HCT116 (cell line): ENCODE measurements at regions not wholly inside any gene's neighbourhood (a gene's known extent, or its start where the extent isn't known, plus 50 kb on each side); places are given as distances from the start of the nearest gene placed in this dataset.

Experiments
- ATAC-seq: fragments of 200-7000 bp; cut with Tn5 transposase; 2 replicates; pipeline ENCODE4 v1.9.1; 2020; ENCODE audit warnings: mild to moderate bottlenecking, moderate library complexity
- BruUV-seq: library from RNA; stranded (reverse); fragments of 400-500 nt; replicated peaks from 2 replicates; lab custom pipeline; 2021; lab: Mats Ljungman, UMichigan
- CTCF ChIA-PET: fragments of 300-600 bp; sonication (Branson Sonifier 250); formaldehyde crosslinking; loops from one replicate; lab custom pipeline; 2021; ENCODE audit warnings: antibody characterized with exemption; lab: Charles Lee
- POLR2A ChIA-PET: fragments of 300-600, 350-600 bp; sonication (Branson Sonifier 250); formaldehyde crosslinking; loops from one replicate; lab custom pipeline; 2021; ENCODE audit warnings: antibody characterized with exemption; lab: Charles Lee
- RAD21 ChIA-PET, 2 experiments: fragments of 300-600 bp; sonication (Branson Sonifier 250); formaldehyde crosslinking; loops; one replicate each; lab custom pipeline; 2023; ENCODE audit warnings: low total read pairs in 2 of 2; ENCODE audit not compliant: uncharacterized antibody in 2 of 2, unreplicated experiment in 2 of 2, low non-redundant PET in 1 of 2; lab: Charles Lee
- DNase-seq: peaks from one replicate; pipeline ENCODE4 v3.0.0-alpha.2; 2010; ENCODE audit warnings: low read depth, low spot score
- H2AFZ ChIP-seq: fragments of 200-600 bp; shearing (Covaris generic), sonication (generic); 2 replicates; pipeline ENCODE4 v1.6.1; 2017; ENCODE audit warnings: low read depth, mixed run types, mixed read lengths, antibody characterized with exemption, low read length; ENCODE audit not compliant: poor library complexity, severe bottlenecking
- H3K27ac ChIP-seq: 2 replicates; pipeline ENCODE4 v1.5.1; 2012; ENCODE audit warnings: low read depth, low read length
- H3K27me3 ChIP-seq: fragments of 200-600 bp; sonication (generic); 2 replicates; pipeline ENCODE4 v1.6.1; 2016; ENCODE audit warnings: mixed run types, low read length, mixed read lengths; ENCODE audit not compliant: insufficient read depth
- H3K36me3 ChIP-seq, 2 experiments: fragments of 200-500 bp in 1 of 2; fragments of 200-600 bp in 1 of 2; sonication (Bioruptor generic) in 1 of 2; sonication (generic) in 1 of 2; 2 replicates each; pipeline versions ENCODE4 v1.5.1 to v1.6.1; 2014 to 2016; ENCODE audit warnings: low read length in 2 of 2, inconsistent platforms in 1 of 2, mixed read lengths in 1 of 2, mixed run types in 1 of 2; ENCODE audit not compliant: insufficient read depth in 2 of 2, control insufficient read depth in 1 of 2
- H3K4me1 ChIP-seq, 2 experiments: fragments of 200-600 bp in 1 of 2; sonication (generic) in 1 of 2; 2 replicates each; pipeline versions ENCODE4 v1.5.1 to v1.6.1; 2012 to 2017; ENCODE audit warnings: low read length in 2 of 2, inconsistent platforms in 1 of 2, mild to moderate bottlenecking in 1 of 2, mixed read lengths in 1 of 2, mixed run types in 1 of 2, moderate library complexity in 1 of 2; ENCODE audit not compliant: insufficient read depth in 2 of 2, control insufficient read depth in 1 of 2
- H3K4me2 ChIP-seq: fragments of 200-600 bp; sonication (generic); 2 replicates; pipeline ENCODE4 v1.6.1; 2017; ENCODE audit warnings: mixed run types, low read length, mixed read lengths
- H3K4me3 ChIP-seq, 2 experiments: fragments of 200-600 bp in 1 of 2; sonication (generic) in 1 of 2; replicated peaks in 1 of 2; 2 replicates each; pipeline ENCODE4 v1.5.1; 2011 to 2016; ENCODE audit warnings: low read length in 2 of 2, control low read depth in 1 of 2, low read depth in 1 of 2, mild to moderate bottlenecking in 1 of 2, mixed read lengths in 1 of 2, mixed run types in 1 of 2
- H3K79me2 ChIP-seq: fragments of 200-600 bp; sonication (generic); 2 replicates; pipeline ENCODE4 v1.6.1; 2017; ENCODE audit warnings: mild to moderate bottlenecking, mixed run types, low read length, moderate library complexity, mixed read lengths; ENCODE audit not compliant: insufficient read depth
- H3K9ac ChIP-seq: fragments of 200-600 bp; sonication (generic); 2 replicates; pipeline ENCODE4 v1.6.1; 2016; ENCODE audit warnings: low read length, mixed read lengths
- H3K9me2 ChIP-seq: fragments of 200-600 bp; sonication (generic), shearing (Covaris generic); 2 replicates; pipeline ENCODE4 v1.6.1; 2017; ENCODE audit warnings: mixed run types, mild to moderate bottlenecking, moderate library complexity; ENCODE audit not compliant: insufficient read depth
- H3K9me3 ChIP-seq, 2 experiments: fragments of 200-500 bp in 1 of 2; fragments of 200-600 bp in 1 of 2; sonication (Bioruptor generic) in 1 of 2; sonication (generic) in 1 of 2; 2 replicates each; pipeline ENCODE4 v1.6.1; 2014 to 2017; ENCODE audit warnings: low read length in 2 of 2, mixed read lengths in 2 of 2, inconsistent platforms in 1 of 2, low read depth in 1 of 2, mild to moderate bottlenecking in 1 of 2, mixed run types in 1 of 2, moderate library complexity in 1 of 2; ENCODE audit not compliant: control insufficient read depth in 1 of 2, insufficient read depth in 1 of 2
- H4K20me1 ChIP-seq: fragments of 200-600 bp; sonication (generic), shearing (Covaris generic); 2 replicates; pipeline ENCODE4 v1.6.1; 2017; ENCODE audit warnings: mixed run types, mild to moderate bottlenecking, moderate library complexity; ENCODE audit not compliant: insufficient read depth
- CBX3 ChIP-seq: IDR thresholded peaks from 2 replicates; pipeline ENCODE4 v1.6.1; 2012; ENCODE audit warnings: low read depth
- ELF1 ChIP-seq: IDR thresholded peaks from 2 replicates; pipeline ENCODE4 v1.6.1; 2012; ENCODE audit warnings: low read depth, borderline replicate concordance
- EZH2 ChIP-seq: fragments of 200-600 bp; sonication (generic); IDR thresholded peaks from 2 replicates; pipeline ENCODE4 v1.6.1; 2017; ENCODE audit warnings: antibody characterized with exemption, mixed run types
- EZH2phosphoT487 ChIP-seq: fragments of 200-600 bp; IDR thresholded peaks from 2 replicates; pipeline ENCODE4 v1.6.1; 2018; ENCODE audit warnings: antibody characterized with exemption, borderline replicate concordance
- FOSL1 ChIP-seq: IDR thresholded peaks from 2 replicates; pipeline ENCODE4 v1.6.1; 2012; ENCODE audit warnings: low read depth
- POLR2AphosphoS5 ChIP-seq: IDR thresholded peaks from 2 replicates; pipeline ENCODE4 v1.6.1; 2011; ENCODE audit warnings: mild to moderate bottlenecking, low read depth, low read length, moderate library complexity
- SP1 ChIP-seq: IDR thresholded peaks from 2 replicates; pipeline ENCODE4 v1.6.1; 2012; ENCODE audit warnings: low read depth
- SRF ChIP-seq: IDR thresholded peaks from 2 replicates; pipeline ENCODE4 v1.6.1; 2012; ENCODE audit warnings: low read depth
- TCF7L2 ChIP-seq: IDR thresholded peaks from 2 replicates; pipeline ENCODE4 v1.7.0; 2011; ENCODE audit warnings: borderline replicate concordance, inconsistent platforms; ENCODE audit not compliant: insufficient read depth, insufficient read length; ENCODE audit errors: extremely low read depth
- YY1 ChIP-seq: IDR thresholded peaks from 2 replicates; pipeline ENCODE4 v1.6.1; 2011; ENCODE audit warnings: low read length, low read depth, moderate library complexity, mild to moderate bottlenecking; ENCODE audit not compliant: insufficient replicate concordance; ENCODE audit errors: extremely low read depth
- ZFX ChIP-seq: fragments of 450-650 bp; IDR thresholded peaks from 2 replicates; pipeline ENCODE4 v1.6.1; 2017
- ZNF274 ChIP-seq: fragments of 200-500 bp; sonication (Bioruptor generic); IDR thresholded peaks from 2 replicates; pipeline ENCODE4 v1.6.1; 2014; ENCODE audit warnings: mild to moderate bottlenecking, low read depth, low read length, inconsistent platforms
- intact Hi-C: fragments of 100-400 bp; cut with micrococcal nuclease; formaldehyde crosslinking; loops from 2 replicates; pipeline ENCODE4 v1.10.0; 2022
- TF ChIP-seq, protein P1 (sequence below): IDR thresholded peaks from 2 replicates; pipeline ENCODE4 v1.6.1; 2012
- TF ChIP-seq, protein P2 (sequence below), 3 experiments: fragments of 200-600 bp in 1 of 3; sonication (generic) in 1 of 3; IDR thresholded peaks in 2 of 3; conservative IDR thresholded peaks in 1 of 3; 2 replicates each; pipeline ENCODE4 v1.5.1; 2012 to 2017; ENCODE audit warnings: low read depth in 2 of 3, low read length in 2 of 3, antibody characterized with exemption in 1 of 3, borderline replicate concordance in 1 of 3, control low read depth in 1 of 3, mild to moderate bottlenecking in 1 of 3, mixed read lengths in 1 of 3, mixed run types in 1 of 3, moderate library complexity in 1 of 3; ENCODE audit not compliant: insufficient read depth in 1 of 3
- TF ChIP-seq, protein P3 (sequence below): IDR thresholded peaks from 2 replicates; pipeline ENCODE4 v1.6.1; 2012; ENCODE audit warnings: low read depth

DNA sequence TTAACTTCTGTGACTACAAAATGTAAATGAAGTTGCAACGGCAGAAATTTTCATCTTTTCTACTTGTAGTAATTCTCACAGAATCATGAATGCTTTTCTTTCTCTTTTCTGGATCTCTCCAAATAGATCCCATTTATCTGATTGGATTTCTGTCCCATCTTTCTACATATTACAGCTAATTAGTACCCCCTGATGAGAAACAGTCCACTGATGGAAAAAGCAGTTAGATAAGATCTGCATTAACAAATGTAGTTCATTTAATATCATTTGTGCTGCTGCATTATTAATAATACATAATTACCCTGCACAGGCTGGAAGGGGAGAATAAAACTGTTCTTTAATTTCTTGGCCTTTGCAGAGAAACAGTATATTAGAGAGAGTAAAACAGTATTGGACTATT, 289.3 kb downstream of the TTLL7 start:
- Histone ChIP-seq H4K20me1 (no peaks in the 10 kb centered on the region), H3K9me3 (no peaks in the 10 kb centered on the region), H3K36me3 (no peaks in the 10 kb centered on the region), H3K27me3 (no peaks in the 10 kb centered on the region), H3K4me3 (no peak overlapping the region), H3K4me2 (no peak overlapping the region), H3K79me2 (no peaks in the 10 kb centered on the region), H3K9ac (no peak overlapping the region), H3K27ac (no peak overlapping the region), H2AFZ (no peak overlapping the region), H3K4me1 (no peaks in the 10 kb centered on the region), H3K9me2 (no peaks in the 10 kb centered on the region)
- BruUV-seq, result no TSS peak
- ChIA-PET CTCF (no interaction called here), POLR2A (no interaction called here), RAD21 (no interaction called here)
- DNase-seq, result no peak
- intact Hi-C loops, result no loop called here
- ATAC-seq, result no peak
- TF ChIP-seq EZH2phosphoT487, result no peak
- no peak for TF ChIP-seq YY1
- TF ChIP-seq SP1, result no peak
- TF ChIP-seq, protein P1, sequence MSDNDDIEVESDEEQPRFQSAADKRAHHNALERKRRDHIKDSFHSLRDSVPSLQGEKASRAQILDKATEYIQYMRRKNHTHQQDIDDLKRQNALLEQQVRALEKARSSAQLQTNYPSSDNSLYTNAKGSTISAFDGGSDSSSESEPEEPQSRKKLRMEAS, result no peak
- no peak for TF ChIP-seq ZNF274
- no peak for TF ChIP-seq SRF
- no peak for TF ChIP-seq FOSL1
- TF ChIP-seq TCF7L2, result no peak
- TF ChIP-seq EZH2, result no peak
- no peak for TF ChIP-seq ELF1
- TF ChIP-seq CBX3, result no peak
- TF ChIP-seq ZFX, result no peak
- TF ChIP-seq POLR2AphosphoS5, result no peak
- TF ChIP-seq, protein P2, sequence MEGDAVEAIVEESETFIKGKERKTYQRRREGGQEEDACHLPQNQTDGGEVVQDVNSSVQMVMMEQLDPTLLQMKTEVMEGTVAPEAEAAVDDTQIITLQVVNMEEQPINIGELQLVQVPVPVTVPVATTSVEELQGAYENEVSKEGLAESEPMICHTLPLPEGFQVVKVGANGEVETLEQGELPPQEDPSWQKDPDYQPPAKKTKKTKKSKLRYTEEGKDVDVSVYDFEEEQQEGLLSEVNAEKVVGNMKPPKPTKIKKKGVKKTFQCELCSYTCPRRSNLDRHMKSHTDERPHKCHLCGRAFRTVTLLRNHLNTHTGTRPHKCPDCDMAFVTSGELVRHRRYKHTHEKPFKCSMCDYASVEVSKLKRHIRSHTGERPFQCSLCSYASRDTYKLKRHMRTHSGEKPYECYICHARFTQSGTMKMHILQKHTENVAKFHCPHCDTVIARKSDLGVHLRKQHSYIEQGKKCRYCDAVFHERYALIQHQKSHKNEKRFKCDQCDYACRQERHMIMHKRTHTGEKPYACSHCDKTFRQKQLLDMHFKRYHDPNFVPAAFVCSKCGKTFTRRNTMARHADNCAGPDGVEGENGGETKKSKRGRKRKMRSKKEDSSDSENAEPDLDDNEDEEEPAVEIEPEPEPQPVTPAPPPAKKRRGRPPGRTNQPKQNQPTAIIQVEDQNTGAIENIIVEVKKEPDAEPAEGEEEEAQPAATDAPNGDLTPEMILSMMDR (IDR thresholded peaks at IDR 0.05 in 2 of 3, conservative IDR thresholded peaks at IDR 0.05 in 1 of 3; ENCODE audit: borderline replicate concordance in 1 of 3, insufficient read depth in 1 of 3, low read depth in 2 of 3, low read length in 2 of 3), result no peak
- TF ChIP-seq, protein P3, sequence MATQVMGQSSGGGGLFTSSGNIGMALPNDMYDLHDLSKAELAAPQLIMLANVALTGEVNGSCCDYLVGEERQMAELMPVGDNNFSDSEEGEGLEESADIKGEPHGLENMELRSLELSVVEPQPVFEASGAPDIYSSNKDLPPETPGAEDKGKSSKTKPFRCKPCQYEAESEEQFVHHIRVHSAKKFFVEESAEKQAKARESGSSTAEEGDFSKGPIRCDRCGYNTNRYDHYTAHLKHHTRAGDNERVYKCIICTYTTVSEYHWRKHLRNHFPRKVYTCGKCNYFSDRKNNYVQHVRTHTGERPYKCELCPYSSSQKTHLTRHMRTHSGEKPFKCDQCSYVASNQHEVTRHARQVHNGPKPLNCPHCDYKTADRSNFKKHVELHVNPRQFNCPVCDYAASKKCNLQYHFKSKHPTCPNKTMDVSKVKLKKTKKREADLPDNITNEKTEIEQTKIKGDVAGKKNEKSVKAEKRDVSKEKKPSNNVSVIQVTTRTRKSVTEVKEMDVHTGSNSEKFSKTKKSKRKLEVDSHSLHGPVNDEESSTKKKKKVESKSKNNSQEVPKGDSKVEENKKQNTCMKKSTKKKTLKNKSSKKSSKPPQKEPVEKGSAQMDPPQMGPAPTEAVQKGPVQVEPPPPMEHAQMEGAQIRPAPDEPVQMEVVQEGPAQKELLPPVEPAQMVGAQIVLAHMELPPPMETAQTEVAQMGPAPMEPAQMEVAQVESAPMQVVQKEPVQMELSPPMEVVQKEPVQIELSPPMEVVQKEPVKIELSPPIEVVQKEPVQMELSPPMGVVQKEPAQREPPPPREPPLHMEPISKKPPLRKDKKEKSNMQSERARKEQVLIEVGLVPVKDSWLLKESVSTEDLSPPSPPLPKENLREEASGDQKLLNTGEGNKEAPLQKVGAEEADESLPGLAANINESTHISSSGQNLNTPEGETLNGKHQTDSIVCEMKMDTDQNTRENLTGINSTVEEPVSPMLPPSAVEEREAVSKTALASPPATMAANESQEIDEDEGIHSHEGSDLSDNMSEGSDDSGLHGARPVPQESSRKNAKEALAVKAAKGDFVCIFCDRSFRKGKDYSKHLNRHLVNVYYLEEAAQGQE, result no peak
